Body of pancreas (tissue), 4 donors: ENCODE measurements at regions not wholly inside any gene's neighbourhood (a gene's known extent, or its start where the extent isn't known, plus 50 kb on each side); places are given as distances from the start of the nearest gene placed in this dataset.

ENCODE experiments used
- POLR2A ChIP-seq, 3 donors: fragments of 450-650 bp; IDR thresholded peaks; one replicate each; pipeline ENCODE4 v1.6.1; 2016; ENCODE audit warnings: antibody characterized with exemption in 3 of 3, mild to moderate bottlenecking in 2 of 3
- TF ChIP-seq, protein P1 (sequence below), 7 experiments: fragments of 450-650 bp in 4 of 7; fragments of 200-600 bp in 3 of 7; sonication (generic) in 3 of 7; IDR thresholded peaks; one replicate each; pipeline ENCODE4 v1.5.1; 2016 to 2019; ENCODE audit warnings: antibody characterized with exemption in 7 of 7

GRCh38 chr12:102781117-102781516 is 135.9 kb downstream of the PAH start:
- TF ChIP-seq POLR2A (IDR thresholded peaks at IDR 0.05): no peak
- TF ChIP-seq, protein P1, sequence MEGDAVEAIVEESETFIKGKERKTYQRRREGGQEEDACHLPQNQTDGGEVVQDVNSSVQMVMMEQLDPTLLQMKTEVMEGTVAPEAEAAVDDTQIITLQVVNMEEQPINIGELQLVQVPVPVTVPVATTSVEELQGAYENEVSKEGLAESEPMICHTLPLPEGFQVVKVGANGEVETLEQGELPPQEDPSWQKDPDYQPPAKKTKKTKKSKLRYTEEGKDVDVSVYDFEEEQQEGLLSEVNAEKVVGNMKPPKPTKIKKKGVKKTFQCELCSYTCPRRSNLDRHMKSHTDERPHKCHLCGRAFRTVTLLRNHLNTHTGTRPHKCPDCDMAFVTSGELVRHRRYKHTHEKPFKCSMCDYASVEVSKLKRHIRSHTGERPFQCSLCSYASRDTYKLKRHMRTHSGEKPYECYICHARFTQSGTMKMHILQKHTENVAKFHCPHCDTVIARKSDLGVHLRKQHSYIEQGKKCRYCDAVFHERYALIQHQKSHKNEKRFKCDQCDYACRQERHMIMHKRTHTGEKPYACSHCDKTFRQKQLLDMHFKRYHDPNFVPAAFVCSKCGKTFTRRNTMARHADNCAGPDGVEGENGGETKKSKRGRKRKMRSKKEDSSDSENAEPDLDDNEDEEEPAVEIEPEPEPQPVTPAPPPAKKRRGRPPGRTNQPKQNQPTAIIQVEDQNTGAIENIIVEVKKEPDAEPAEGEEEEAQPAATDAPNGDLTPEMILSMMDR (IDR thresholded peaks at IDR 0.05): no peak
